KMS-11 (cell line): ENCODE measurements at regions not wholly inside any gene's neighbourhood (a gene's known extent, or its start where the extent isn't known, plus 50 kb on each side); places are given as distances from the start of the nearest gene placed in this dataset.

ENCODE experiments used
- H2AFZ ChIP-seq: fragments of 200-600 bp; sonication (generic); 2 replicates; pipeline ENCODE4 v1.6.1; 2016; ENCODE audit warnings: antibody characterized with exemption, mixed run types, low read depth
- H3K27ac ChIP-seq: fragments of 200-600 bp; sonication (generic); 2 replicates; pipeline ENCODE4 v1.6.1; 2016; ENCODE audit warnings: mild to moderate bottlenecking, mixed run types
- H3K27me3 ChIP-seq: fragments of 200-600 bp; sonication (generic); 2 replicates; pipeline ENCODE4 v1.6.1; 2017; ENCODE audit warnings: mild to moderate bottlenecking, low read depth, mixed run types, moderate library complexity; ENCODE audit not compliant: insufficient read depth
- H3K36me3 ChIP-seq: fragments of 200-600 bp; sonication (generic); 2 replicates; pipeline ENCODE4 v1.6.1; 2017; ENCODE audit warnings: mild to moderate bottlenecking, mixed run types; ENCODE audit not compliant: insufficient read depth
- H3K4me1 ChIP-seq: fragments of 200-600 bp; sonication (generic); 2 replicates; pipeline ENCODE4 v1.6.1; 2016; ENCODE audit warnings: mild to moderate bottlenecking, low read depth, mixed run types; ENCODE audit not compliant: poor library complexity, severe bottlenecking
- H3K4me2 ChIP-seq: fragments of 200-600 bp; sonication (generic); 2 replicates; pipeline ENCODE4 v1.7.0; 2016; ENCODE audit warnings: mild to moderate bottlenecking, mixed run types
- H3K4me3 ChIP-seq: fragments of 200-600 bp; sonication (generic); IDR thresholded peaks from 2 replicates; pipeline ENCODE4 v1.6.1; 2017; ENCODE audit warnings: low read depth, low read length, mixed read lengths; ENCODE audit not compliant: insufficient read depth
- H3K79me2 ChIP-seq: fragments of 200-600 bp; sonication (generic); 2 replicates; pipeline ENCODE4 v1.6.1; 2016; ENCODE audit warnings: low read depth, mixed run types; ENCODE audit not compliant: insufficient read depth
- H3K9ac ChIP-seq: fragments of 200-600 bp; sonication (generic); 2 replicates; pipeline ENCODE4 v1.6.1; 2016; ENCODE audit warnings: mild to moderate bottlenecking, mixed run types
- H4K20me1 ChIP-seq: fragments of 200-600 bp; sonication (generic); 2 replicates; pipeline ENCODE4 v1.6.1; 2016; ENCODE audit warnings: mild to moderate bottlenecking, mixed run types; ENCODE audit not compliant: insufficient read depth
- TF ChIP-seq, protein P1 (sequence below): fragments of 200-600 bp; sonication (generic); conservative IDR thresholded peaks from 2 replicates; pipeline ENCODE4 v1.6.1; 2017; ENCODE audit warnings: low read depth, mild to moderate bottlenecking, antibody characterized with exemption, low read length, moderate library complexity, mixed read lengths

DNA sequence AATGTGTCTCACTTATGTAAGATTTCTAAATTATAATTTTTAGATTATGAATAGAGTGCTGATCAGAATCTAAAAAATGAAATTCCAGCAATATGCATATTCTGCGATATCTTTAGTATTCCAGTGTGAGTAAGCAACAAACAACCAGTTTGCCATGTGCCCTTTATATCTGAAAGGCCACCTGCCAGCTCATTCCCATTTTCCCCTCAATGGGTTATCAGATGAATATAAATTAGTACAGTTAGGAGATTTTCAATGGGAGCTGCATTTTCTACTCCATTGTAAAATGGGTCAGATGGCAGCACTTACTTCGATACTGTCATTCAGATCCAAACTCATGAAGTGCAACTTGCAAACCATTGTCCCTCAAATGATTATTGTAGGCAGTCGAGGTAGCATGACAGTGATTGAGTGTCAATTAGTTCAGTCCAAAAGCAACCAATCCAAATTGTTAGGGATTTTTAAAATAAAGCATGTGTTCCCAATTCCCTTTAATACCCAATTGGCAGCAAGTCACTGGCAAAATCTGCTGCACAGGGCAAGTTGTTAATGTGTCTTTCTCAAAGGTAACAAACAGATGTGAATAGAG, 680.3 kb downstream of the LRRIQ3 start:
- H3K79me2 ChIP-seq: no peaks in the 10 kb centered on the region
- no peaks in the 10 kb centered on the region for H3K4me1 ChIP-seq
- H2AFZ ChIP-seq: no peak overlapping the region
- no peaks in the 10 kb centered on the region for H3K27me3 ChIP-seq
- H3K36me3 ChIP-seq: no peaks in the 10 kb centered on the region
- no peaks in the 10 kb centered on the region for H4K20me1 ChIP-seq
- TF ChIP-seq, protein P1, sequence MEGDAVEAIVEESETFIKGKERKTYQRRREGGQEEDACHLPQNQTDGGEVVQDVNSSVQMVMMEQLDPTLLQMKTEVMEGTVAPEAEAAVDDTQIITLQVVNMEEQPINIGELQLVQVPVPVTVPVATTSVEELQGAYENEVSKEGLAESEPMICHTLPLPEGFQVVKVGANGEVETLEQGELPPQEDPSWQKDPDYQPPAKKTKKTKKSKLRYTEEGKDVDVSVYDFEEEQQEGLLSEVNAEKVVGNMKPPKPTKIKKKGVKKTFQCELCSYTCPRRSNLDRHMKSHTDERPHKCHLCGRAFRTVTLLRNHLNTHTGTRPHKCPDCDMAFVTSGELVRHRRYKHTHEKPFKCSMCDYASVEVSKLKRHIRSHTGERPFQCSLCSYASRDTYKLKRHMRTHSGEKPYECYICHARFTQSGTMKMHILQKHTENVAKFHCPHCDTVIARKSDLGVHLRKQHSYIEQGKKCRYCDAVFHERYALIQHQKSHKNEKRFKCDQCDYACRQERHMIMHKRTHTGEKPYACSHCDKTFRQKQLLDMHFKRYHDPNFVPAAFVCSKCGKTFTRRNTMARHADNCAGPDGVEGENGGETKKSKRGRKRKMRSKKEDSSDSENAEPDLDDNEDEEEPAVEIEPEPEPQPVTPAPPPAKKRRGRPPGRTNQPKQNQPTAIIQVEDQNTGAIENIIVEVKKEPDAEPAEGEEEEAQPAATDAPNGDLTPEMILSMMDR: no peak
- no peak overlapping the region for H3K9ac ChIP-seq
- H3K27ac ChIP-seq: no peak overlapping the region
- H3K4me2 ChIP-seq: no peak overlapping the region
- no peak overlapping the region for H3K4me3 ChIP-seq

DNA sequence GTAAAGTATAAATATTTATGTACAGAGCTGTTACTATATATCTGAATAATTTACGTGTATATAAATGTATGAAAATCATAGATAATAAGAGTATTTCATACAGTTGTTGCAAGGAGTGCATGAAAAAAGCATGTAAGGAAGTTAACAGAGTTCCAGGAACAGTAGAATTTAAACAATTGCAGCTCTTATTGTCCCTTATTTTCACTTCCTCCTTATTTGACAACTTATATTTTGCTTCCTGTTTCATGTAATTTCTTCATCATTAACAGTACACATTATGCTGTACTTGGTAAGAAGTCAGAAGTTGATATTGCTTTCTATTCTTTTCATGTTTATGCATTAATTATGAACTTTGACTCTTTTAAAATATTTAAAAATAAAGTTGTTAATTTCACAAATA, 681.5 kb downstream of the LRRIQ3 start:
- Histone ChIP-seq H3K4me1 (no peaks in the 10 kb centered on the region), H3K36me3 (no peaks in the 10 kb centered on the region), H3K4me2 (no peak overlapping the region), H2AFZ (no peak overlapping the region), H3K27ac (no peak overlapping the region), H4K20me1 (no peaks in the 10 kb centered on the region), H3K9ac (no peak overlapping the region), H3K27me3 (no peaks in the 10 kb centered on the region), H3K4me3 (no peak overlapping the region), H3K79me2 (no peaks in the 10 kb centered on the region)
- TF ChIP-seq, protein P1: no peak

DNA sequence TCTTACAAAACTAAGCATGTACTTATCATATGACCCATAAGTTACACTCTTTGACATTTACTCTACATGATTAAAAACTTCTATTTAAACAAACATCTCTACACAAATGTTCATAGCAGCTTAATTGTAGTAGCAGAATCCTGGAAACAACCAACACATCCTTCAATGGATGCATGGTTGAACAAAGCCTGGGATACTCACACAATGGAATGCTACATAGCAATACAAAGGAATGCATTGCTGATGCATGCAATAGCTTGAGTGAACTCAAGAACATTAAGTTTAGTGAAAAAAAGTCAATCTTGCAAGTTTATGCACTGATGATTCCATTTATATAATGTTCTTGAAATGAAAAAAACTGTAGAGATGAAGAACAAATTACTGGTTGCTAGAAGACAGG, 686.9 kb downstream of the LRRIQ3 start:
- Histone ChIP-seq H3K27ac (no peak overlapping the region), H4K20me1 (no peaks in the 10 kb centered on the region), H3K4me2 (no peak overlapping the region), H3K36me3 (no peaks in the 10 kb centered on the region), H3K27me3 (no peaks in the 10 kb centered on the region), H3K9ac (no peak overlapping the region), H3K4me3 (no peak overlapping the region), H3K4me1 (no peaks in the 10 kb centered on the region), H3K79me2 (no peaks in the 10 kb centered on the region), H2AFZ (no peak overlapping the region)
- TF ChIP-seq, protein P1: no peak

GRCh38 chr1:73500154-73500553, 697.8 kb downstream of the LRRIQ3 start:
- H3K4me1 ChIP-seq: no peaks in the 10 kb centered on the region
- no peak overlapping the region for H3K9ac ChIP-seq
- H3K4me2 ChIP-seq: no peak overlapping the region
- no peaks in the 10 kb centered on the region for H3K79me2 ChIP-seq
- no peak overlapping the region for H2AFZ ChIP-seq
- no peaks in the 10 kb centered on the region for H4K20me1 ChIP-seq
- H3K27ac ChIP-seq: no peak overlapping the region
- TF ChIP-seq, protein P1: no peak
- no peaks in the 10 kb centered on the region for H3K27me3 ChIP-seq
- H3K4me3 ChIP-seq: no peak overlapping the region
- no peaks in the 10 kb centered on the region for H3K36me3 ChIP-seq
